GM19372 (cell line): ENCODE measurements at regions not wholly inside any gene's neighbourhood (a gene's known extent, or its start where the extent isn't known, plus 50 kb on each side); places are given as distances from the start of the nearest gene placed in this dataset.
"Not testable (repeated sequence)": the region's sequence is repeated elsewhere in the genome, so short reads cannot be mapped to it uniquely, and the experiment has no call there.

ENCODE experiments used
- ATAC-seq: cut with Tn5 transposase; IDR thresholded peaks from one replicate; pipeline ENCODE4 v1.9.1; 2021; ENCODE audit warnings: mild to moderate bottlenecking, low read depth, moderate library complexity; ENCODE audit not compliant: unreplicated experiment

DNA sequence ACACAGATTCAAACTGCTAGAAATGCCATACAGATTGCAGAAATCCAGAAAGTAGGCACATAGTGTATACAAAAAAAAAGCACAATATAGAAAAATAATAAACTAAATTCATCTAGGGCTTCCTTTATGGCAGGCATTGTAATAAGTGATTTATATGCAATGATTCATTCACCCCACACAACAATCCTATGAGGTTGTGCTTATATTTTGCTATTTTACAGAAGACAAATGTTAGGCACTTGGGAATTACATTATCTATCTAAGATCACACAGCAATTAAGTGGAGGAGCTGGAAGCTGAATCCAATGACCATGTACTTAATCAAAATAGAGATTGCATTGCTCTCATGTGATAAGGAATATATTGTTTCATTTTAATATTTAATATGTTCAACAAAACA lies 225.7 kb upstream of the KCNK2 start:
- ATAC-seq: no peak

GRCh38 chr1:214857716-214858115 lies 224.8 kb upstream of the KCNK2 start:
- no peak for ATAC-seq

GRCh38 chr1:214859647-214860046 lies 222.9 kb upstream of the KCNK2 start:
- ATAC-seq: no peak

DNA sequence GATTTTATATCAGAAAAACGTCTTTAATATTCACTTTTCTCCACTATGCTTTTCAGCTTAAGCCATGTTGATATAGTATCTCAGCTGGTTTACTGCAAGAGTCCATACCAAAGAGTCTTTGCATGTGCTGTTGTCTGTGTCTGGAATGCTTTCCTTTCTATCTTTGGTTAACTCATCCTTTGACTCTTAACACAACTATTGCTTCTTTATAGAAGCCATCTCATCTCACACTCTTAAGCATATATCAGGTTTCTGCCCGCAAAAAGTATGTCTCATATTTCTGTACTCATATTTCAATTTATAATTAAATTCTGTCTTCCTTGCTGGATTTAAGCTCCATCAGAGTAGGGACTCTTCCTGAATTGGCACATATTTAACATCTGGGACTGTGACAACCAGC lies 220.9 kb upstream of the KCNK2 start:
- ATAC-seq: no peak

- ATAC-seq: no peak
Observed at GRCh38 chr1:214862421-214862820, 220.1 kb upstream of the KCNK2 start.

- ATAC-seq: no peak
Observed at GRCh38 chr1:214864896-214865688, 217.4 kb upstream of the KCNK2 start.

DNA sequence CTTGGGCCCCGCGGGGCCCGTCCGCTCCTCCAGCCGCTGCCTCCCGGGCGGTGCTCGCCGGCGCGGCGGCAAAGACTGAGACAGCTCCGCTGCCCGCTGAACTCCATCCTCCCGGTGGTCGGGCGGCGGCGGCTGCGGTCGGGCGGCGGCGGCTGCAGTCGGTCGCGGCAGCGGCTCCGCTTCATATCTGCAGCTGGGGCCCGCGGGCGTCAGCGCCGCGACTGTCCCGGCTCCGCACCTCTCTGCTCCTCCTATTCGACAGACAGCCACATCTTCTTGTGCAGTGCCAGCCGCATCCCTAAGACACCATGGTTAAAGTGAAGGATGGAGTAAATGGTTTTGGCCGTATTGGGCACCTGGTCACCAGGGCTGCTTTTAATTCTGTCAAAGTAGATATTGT lies 212.1 kb upstream of the KCNK2 start:
- ATAC-seq: not testable (repeated sequence)

DNA sequence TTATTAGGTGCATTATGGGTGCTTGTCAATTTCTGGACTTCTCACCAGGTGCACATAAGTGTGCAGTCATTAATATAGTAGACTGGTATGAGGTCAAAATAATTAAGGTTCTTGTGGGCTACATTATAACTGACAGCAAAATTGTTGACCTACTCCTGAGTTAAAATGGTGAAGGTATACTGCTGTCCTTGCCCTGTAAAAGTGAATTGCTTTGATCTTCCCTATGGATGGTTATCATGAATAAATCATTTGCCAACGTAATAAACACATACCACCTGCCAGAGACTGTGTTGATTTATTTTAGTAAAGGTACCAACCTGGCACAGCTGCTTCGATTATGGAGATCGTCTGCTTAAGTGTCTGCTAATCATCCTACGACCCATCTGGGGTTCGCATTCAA lies 201.6 kb upstream of the KCNK2 start:
- ATAC-seq: no peak

GRCh38 chr1:214882616-214883015 lies 199.9 kb upstream of the KCNK2 start:
- ATAC-seq: no peak

- ATAC-seq: no peak
Observed at GRCh38 chr1:214895011-214895600, 187.4 kb upstream of the KCNK2 start.

GRCh38 chr1:214896921-214897320 lies 185.6 kb upstream of the KCNK2 start:
- no peak for ATAC-seq

- no peak for ATAC-seq
Observed at GRCh38 chr1:214897581-214897980, 185.0 kb upstream of the KCNK2 start.

GRCh38 chr1:214898161-214898560 lies 184.4 kb upstream of the KCNK2 start:
- ATAC-seq: no peak

- no peak for ATAC-seq
Observed at GRCh38 chr1:214898718-214899117, 183.8 kb upstream of the KCNK2 start.

DNA sequence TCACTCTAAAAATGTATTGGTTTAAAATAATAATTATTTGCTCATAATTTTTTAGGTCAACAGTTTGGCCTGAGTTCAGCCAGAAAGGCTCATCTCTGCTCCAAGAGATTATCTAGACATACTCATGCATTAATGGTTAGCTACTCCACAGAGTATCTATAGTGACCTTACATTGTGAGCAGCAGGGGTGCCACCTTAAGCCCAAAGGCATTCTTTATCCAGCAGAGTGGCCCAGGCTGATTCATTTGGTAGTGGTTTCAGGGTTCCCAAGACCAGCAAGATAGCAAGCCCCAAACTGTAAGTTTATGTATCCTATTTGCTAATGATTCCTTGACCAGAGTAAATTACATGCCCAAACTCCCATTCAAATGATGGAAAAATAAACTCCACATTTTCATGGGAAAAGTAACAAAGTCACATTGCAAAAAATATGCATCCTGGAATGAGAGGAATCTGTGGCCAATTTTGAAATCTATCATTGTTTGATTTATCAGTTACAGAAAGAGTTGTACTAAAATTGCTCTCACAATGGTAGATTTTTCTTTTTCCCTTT lies 182.6 kb upstream of the KCNK2 start:
- ATAC-seq: no peak

DNA sequence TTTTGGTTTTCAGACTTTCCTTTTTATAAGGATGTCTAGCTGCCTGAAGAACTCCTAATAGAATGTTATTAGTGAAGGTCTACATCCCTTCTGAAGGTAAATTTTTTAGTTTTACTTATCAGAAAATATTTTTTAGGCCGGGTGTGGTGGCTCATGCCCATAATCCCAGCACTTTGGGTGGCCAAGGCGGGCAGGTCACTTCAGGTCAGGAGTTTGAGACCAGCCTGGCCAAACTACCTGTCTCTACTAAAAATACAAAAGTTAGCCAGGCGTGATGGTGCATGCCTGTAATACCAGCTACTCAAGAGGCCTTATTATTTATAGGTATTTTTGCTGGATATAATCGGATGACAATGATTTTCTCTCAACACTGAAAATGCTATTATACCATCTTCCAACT lies 181.9 kb upstream of the KCNK2 start:
- ATAC-seq: no peak

DNA sequence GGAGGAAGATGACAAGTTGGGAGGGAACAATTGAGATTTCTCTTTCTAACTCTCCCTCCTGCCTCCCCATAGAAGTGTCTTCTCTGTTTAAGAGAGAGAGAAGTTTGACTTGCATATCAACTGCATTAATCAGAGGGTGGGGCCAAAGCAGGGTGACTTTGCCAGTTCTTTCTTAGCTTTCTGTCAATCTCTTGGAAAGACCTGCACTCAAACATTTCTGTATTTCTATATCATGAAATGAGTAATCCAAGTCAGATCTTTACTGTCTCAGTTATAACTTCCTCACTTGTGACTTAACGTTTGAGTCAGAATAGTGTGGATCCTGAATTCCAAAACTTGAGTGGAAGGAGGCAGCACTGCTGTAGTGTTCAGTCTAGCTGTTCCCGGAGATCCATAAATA lies 180.8 kb upstream of the KCNK2 start:
- no peak for ATAC-seq

DNA sequence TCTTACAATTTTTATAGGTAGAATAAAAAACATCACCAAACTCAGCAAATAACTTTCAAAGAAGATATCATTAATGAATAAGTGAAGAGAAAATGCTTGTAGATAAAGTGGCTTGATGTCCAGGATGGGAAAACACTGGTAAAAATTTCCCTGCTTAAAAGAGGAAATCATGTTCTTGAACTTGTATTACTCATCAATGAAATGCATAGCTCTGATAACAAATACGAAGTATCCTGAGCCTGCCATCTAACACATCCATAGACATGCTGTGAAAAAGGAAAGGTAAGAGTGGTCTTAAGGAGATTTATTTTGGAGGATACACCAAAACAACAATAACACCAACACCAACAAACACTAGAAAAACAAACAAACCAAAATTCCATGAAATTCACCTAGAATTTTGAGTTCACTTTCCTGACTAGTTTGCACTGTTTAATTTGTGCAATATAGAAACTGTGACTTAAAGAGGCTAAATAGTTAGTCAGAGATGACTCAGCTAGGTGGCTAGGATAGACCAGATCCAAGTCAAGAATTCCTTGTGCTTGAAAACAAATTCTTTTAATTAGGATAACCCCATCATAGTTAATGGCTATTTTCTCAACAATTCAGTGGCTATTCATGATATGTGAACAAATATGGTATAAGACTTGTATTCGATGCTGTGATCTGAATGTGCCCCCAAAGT lies 179.8 kb upstream of the KCNK2 start:
- ATAC-seq: no peak

GRCh38 chr1:214912127-214912526 lies 170.4 kb upstream of the KCNK2 start:
- ATAC-seq: no peak

DNA sequence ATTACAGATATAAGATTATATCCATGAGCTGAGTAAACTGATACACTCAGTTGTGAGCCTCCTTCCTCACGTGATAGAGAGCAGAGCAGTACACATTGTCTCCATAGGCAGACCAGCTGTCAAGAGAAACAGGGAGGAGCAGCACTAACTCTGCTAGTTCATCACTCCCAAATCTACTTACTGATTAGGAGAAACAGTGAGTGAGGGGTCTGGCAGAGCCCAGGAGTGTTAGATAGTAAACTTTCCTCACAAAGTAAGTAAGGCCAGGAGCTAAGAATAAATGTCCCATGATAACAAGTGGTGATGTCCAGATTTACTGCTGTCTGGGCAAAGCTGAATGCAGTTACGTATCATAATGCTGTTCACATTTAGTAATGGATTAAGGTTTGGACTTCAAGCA lies 168.6 kb upstream of the KCNK2 start:
- ATAC-seq: no peak

GRCh38 chr1:214917081-214917635 lies 165.4 kb upstream of the KCNK2 start:
- no peak for ATAC-seq
